ENCODE measurements at regions not wholly inside any gene's neighbourhood (a gene's known extent, or its start where the extent isn't known, plus 50 kb on each side); places are given as distances from the start of the nearest gene placed in this dataset.

DNA sequence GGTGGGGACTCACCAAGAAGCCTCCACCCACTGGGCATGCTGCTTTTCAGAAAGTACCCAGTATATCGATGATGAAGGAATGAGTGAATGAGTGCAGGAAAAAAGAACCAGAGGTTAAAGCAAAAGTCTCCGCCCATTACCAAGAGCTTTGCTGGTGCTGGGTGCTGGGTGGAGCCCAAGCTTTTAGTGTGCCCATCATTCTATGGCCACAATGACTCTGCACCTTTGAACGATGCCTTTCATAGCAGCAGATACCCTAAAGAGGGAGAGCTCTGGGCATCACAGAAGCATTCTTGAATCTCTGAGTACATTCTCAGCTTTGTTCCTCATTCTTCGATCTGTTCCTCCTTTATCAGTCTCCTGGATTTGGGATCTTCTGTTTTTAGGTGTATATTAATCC is 450.7 kb upstream of the CCL2 start:
- TF ChIP-seq ASH2L (IDR thresholded peaks at IDR 0.05; ENCODE audit: insufficient read length, low read depth, low read length) (no peak), SRSF1 (optimal IDR thresholded peaks at IDR 0.05; ENCODE audit: low read depth, low read length) (no peak), JUND (CRISPR knock-in tag; IDR thresholded peaks at IDR 0.05) (no peak), ZNF660 (CRISPR knock-in tag; IDR thresholded peaks at IDR 0.05; ENCODE audit: borderline replicate concordance, low read depth) (no peak), ZNF292 (CRISPR knock-in tag; IDR thresholded peaks at IDR 0.05; ENCODE audit: borderline replicate concordance, low read depth) (no peak), NR1H2 (CRISPR knock-in tag; IDR thresholded peaks at IDR 0.05; ENCODE audit: borderline replicate concordance, low read depth) (no peak)
- TF ChIP-seq, protein P1, sequence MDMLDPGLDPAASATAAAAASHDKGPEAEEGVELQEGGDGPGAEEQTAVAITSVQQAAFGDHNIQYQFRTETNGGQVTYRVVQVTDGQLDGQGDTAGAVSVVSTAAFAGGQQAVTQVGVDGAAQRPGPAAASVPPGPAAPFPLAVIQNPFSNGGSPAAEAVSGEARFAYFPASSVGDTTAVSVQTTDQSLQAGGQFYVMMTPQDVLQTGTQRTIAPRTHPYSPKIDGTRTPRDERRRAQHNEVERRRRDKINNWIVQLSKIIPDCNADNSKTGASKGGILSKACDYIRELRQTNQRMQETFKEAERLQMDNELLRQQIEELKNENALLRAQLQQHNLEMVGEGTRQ (IDR thresholded peaks at IDR 0.05; ENCODE audit: low read depth, low read length), result no peak
- TF ChIP-seq, protein P1 (CRISPR knock-in tag; IDR thresholded peaks at IDR 0.05; ENCODE audit: borderline replicate concordance), result no peak
- TF ChIP-seq, protein P2, sequence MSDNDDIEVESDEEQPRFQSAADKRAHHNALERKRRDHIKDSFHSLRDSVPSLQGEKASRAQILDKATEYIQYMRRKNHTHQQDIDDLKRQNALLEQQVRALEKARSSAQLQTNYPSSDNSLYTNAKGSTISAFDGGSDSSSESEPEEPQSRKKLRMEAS (IDR thresholded peaks at IDR 0.05), result no peak

All from HepG2 (cell line).